Mesodermal cell (in vitro differentiated cells): ENCODE measurements at regions not wholly inside any gene's neighbourhood (a gene's known extent, or its start where the extent isn't known, plus 50 kb on each side); places are given as distances from the start of the nearest gene placed in this dataset.

Experiments used
- H3K27ac ChIP-seq: 2 replicates; pipeline ENCODE4 v1.7.0; 2013; ENCODE audit warnings: mild to moderate bottlenecking, low read depth, low read length, moderate library complexity; ENCODE audit not compliant: severe bottlenecking
- H3K36me3 ChIP-seq: 2 replicates; pipeline ENCODE4 v1.7.1; 2013; ENCODE audit warnings: mild to moderate bottlenecking, low read length, moderate library complexity; ENCODE audit not compliant: control insufficient read depth, insufficient read depth
- H3K4me1 ChIP-seq: one replicate; pipeline ENCODE4 v1.7.1; 2013; ENCODE audit warnings: mild to moderate bottlenecking, low read length; ENCODE audit not compliant: insufficient read depth, control insufficient read depth, poor library complexity, severe bottlenecking
- H3K4me3 ChIP-seq: 2 replicates; pipeline ENCODE4 v1.7.0; 2013; ENCODE audit warnings: low read length, control low read depth, mild to moderate bottlenecking; ENCODE audit not compliant: insufficient read depth, poor library complexity, severe bottlenecking; ENCODE audit errors: extremely low read depth
- H3K9me3 ChIP-seq: 2 replicates; pipeline ENCODE4 v1.7.1; 2013; ENCODE audit warnings: mild to moderate bottlenecking, low read length, moderate library complexity; ENCODE audit not compliant: control insufficient read depth
- WGBS, 2 experiments: methylation state at CpG; one replicate each; pipeline ENCODE4 v1.1.5; 2013; ENCODE audit warnings: missing lambda C conversion rate in 2 of 2; ENCODE audit not compliant: insufficient coverage in 2 of 2; 5-methylcytosine and 5-hydroxymethylcytosine counted together

GRCh38 chr4:38452009-38452408 lies 212.0 kb upstream of the KLF3 start:
- no peaks in the 10 kb centered on the region for H3K36me3 ChIP-seq
- no peak overlapping the region for H3K4me3 ChIP-seq
- H3K9me3 ChIP-seq = peaks cover 4% of the 10 kb centered on the region
- no peak overlapping the region for H3K27ac ChIP-seq
- no peaks in the 10 kb centered on the region for H3K4me1 ChIP-seq

- Histone ChIP-seq H3K9me3 (peaks cover 4% of the 10 kb centered on the region), H3K4me1 (no peaks in the 10 kb centered on the region), H3K27ac (no peak overlapping the region), H3K4me3 (no peak overlapping the region), H3K36me3 (no peaks in the 10 kb centered on the region)
- WGBS, 2 experiments = 92 to 100% methylated on average over 1 to 2 of the region's 3 CpGs
Measured at GRCh38 chr4:38452542-38452941, 211.5 kb upstream of the KLF3 start.

GRCh38 chr4:38453253-38453881 lies 210.6 kb upstream of the KLF3 start:
- Histone ChIP-seq H3K4me3 (no peak overlapping the region), H3K9me3 (peaks cover 4% of the 10 kb centered on the region), H3K27ac (no peak overlapping the region), H3K4me1 (no peaks in the 10 kb centered on the region), H3K36me3 (no peaks in the 10 kb centered on the region)
- WGBS, 2 experiments = 91 to 92% methylated on average over 2 of the region's 3 CpGs

GRCh38 chr4:38454284-38454683 lies 209.7 kb upstream of the KLF3 start:
- 90 to 100% methylated on average over 1 to 2 of the region's 3 CpGs for WGBS, 2 experiments
- H3K4me3 ChIP-seq = no peak overlapping the region
- no peak overlapping the region for H3K27ac ChIP-seq
- no peaks in the 10 kb centered on the region for H3K36me3 ChIP-seq
- peaks cover 4% of the 10 kb centered on the region for H3K9me3 ChIP-seq
- H3K4me1 ChIP-seq = no peaks in the 10 kb centered on the region

- 93 to 100% methylated on average over 1 to 3 of the region's 7 CpGs for WGBS, 2 experiments
- Histone ChIP-seq H3K27ac (no peak overlapping the region), H3K9me3 (peaks cover 4% of the 10 kb centered on the region), H3K4me3 (no peak overlapping the region), H3K36me3 (no peaks in the 10 kb centered on the region), H3K4me1 (no peaks in the 10 kb centered on the region)
Measured at GRCh38 chr4:38455092-38455862, 208.7 kb upstream of the KLF3 start.

GRCh38 chr4:38456096-38456495 lies 207.9 kb upstream of the KLF3 start:
- H3K4me3 ChIP-seq = no peak overlapping the region
- H3K36me3 ChIP-seq = no peaks in the 10 kb centered on the region
- H3K9me3 ChIP-seq = peaks cover 4% of the 10 kb centered on the region
- H3K4me1 ChIP-seq = no peaks in the 10 kb centered on the region
- no CpG with 5 or more reads among the region's 1 CpG for WGBS, 2 experiments
- H3K27ac ChIP-seq = no peak overlapping the region

GRCh38 chr4:38461342-38461741 lies 202.7 kb upstream of the KLF3 start:
- Histone ChIP-seq H3K36me3 (no peaks in the 10 kb centered on the region), H3K27ac (no peak overlapping the region), H3K9me3 (peaks cover 3% of the 10 kb centered on the region), H3K4me3 (no peak overlapping the region), H3K4me1 (no peaks in the 10 kb centered on the region)
- 78 to 84% methylated on average over 6 to 7 of the region's 7 CpGs for WGBS, 2 experiments

GRCh38 chr4:38462367-38463055 lies 201.5 kb upstream of the KLF3 start:
- Histone ChIP-seq H3K27ac (no peak overlapping the region), H3K36me3 (no peaks in the 10 kb centered on the region), H3K9me3 (peaks cover 4% of the 10 kb centered on the region), H3K4me1 (no peaks in the 10 kb centered on the region), H3K4me3 (no peak overlapping the region)
- WGBS, 2 experiments = 77 to 91% methylated on average over 5 to 6 of the region's 6 CpGs

- Histone ChIP-seq H3K27ac (no peak overlapping the region), H3K4me3 (no peak overlapping the region), H3K4me1 (no peaks in the 10 kb centered on the region), H3K9me3 (peaks cover 4% of the 10 kb centered on the region), H3K36me3 (no peaks in the 10 kb centered on the region)
- WGBS, 2 experiments = 77 to 94% methylated on average over 2 to 3 of the region's 6 CpGs
Measured at GRCh38 chr4:38463268-38463958, 200.6 kb upstream of the KLF3 start.

GRCh38 chr4:38464328-38464727 lies 199.7 kb upstream of the KLF3 start:
- Histone ChIP-seq H3K27ac (no peak overlapping the region), H3K9me3 (peaks cover 4% of the 10 kb centered on the region), H3K36me3 (no peaks in the 10 kb centered on the region), H3K4me1 (no peaks in the 10 kb centered on the region), H3K4me3 (no peak overlapping the region)
- 95 to 96% methylated on average over 2 to 4 of the region's 4 CpGs for WGBS, 2 experiments
